ENCODE measurements at regions not wholly inside any gene's neighbourhood (a gene's known extent, or its start where the extent isn't known, plus 50 kb on each side); places are given as distances from the start of the nearest gene placed in this dataset.
"Not testable (repeated sequence)": the region's sequence is repeated elsewhere in the genome, so short reads cannot be mapped to it uniquely, and the experiment has no call there.

DNA sequence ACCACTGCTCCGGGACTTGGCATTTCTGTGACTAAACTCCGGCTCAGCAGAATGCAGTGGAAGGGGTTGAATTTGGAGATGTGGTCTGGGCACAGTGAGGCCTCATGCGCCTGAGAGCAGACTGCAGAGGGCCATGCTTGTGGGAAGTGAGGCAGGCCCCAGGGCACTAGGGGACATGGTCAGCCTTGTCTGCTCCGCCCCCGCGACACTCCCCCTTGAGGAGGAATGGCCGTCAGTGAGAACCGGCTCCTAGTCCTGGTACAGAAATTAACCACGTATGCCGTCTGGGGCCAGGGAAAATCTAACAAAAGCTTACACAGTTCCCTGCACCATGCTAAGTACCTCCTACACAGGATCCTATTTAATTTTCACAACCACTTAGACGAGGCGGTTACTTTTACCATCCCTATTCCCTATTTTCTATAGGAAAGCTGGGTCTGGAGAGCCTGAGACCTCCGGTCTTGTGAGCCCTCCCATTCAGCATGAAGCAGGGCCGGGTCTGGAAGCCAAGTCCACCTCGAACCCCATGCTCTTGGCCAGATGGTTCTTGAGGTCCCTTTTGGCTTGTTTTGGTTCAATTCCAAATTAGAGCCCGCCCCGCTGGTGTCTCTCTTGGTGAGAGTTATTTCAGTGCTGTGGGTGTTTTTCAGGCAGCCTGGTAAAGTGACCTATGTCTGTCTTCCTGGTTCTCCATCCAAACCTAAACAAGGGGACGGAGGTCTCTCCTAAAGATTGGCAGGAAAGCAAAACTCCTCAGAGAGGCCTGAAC, 87.7 kb upstream of the PITRM1 start:
- TF ChIP-seq, protein P1, sequence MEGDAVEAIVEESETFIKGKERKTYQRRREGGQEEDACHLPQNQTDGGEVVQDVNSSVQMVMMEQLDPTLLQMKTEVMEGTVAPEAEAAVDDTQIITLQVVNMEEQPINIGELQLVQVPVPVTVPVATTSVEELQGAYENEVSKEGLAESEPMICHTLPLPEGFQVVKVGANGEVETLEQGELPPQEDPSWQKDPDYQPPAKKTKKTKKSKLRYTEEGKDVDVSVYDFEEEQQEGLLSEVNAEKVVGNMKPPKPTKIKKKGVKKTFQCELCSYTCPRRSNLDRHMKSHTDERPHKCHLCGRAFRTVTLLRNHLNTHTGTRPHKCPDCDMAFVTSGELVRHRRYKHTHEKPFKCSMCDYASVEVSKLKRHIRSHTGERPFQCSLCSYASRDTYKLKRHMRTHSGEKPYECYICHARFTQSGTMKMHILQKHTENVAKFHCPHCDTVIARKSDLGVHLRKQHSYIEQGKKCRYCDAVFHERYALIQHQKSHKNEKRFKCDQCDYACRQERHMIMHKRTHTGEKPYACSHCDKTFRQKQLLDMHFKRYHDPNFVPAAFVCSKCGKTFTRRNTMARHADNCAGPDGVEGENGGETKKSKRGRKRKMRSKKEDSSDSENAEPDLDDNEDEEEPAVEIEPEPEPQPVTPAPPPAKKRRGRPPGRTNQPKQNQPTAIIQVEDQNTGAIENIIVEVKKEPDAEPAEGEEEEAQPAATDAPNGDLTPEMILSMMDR (IDR thresholded peaks at IDR 0.05; ENCODE audit: control insufficient read depth, extremely low read depth, insufficient read depth): no peak

DNA sequence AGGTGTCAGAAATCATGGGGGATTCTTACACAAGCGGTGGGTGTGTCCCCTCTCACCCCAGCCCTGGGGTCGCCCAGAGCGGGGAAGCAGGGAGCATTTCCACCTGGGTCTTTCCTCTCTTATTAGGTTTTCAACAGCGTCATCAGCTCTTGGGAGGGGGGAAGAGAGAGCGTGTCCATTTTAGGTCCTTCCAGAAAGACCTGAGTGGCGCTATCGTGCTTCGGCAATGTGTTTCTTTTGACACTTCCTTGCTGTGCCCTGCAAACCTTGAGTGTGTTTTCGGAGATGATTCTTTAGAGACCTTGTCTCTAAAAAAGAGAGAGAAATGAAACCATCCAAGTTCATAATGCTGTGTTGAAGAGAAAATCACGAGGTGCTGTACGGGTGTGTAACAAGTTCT, 86.9 kb upstream of the PITRM1 start:
- no peak for DNase-seq (ENCODE audit: low read depth)
- TF ChIP-seq, protein P1 (IDR thresholded peaks at IDR 0.05; ENCODE audit: control insufficient read depth, extremely low read depth, insufficient read depth): no peak
- H3K4me3 ChIP-seq (ENCODE audit: low read depth, low read length): no peak overlapping the region

More for the DNA sequence above, 87.7 kb upstream of the PITRM1 start:
- no peak for DNase-seq (ENCODE audit: low read depth)
- H3K4me3 ChIP-seq (ENCODE audit: low read depth, low read length): no peak overlapping the region

DNA sequence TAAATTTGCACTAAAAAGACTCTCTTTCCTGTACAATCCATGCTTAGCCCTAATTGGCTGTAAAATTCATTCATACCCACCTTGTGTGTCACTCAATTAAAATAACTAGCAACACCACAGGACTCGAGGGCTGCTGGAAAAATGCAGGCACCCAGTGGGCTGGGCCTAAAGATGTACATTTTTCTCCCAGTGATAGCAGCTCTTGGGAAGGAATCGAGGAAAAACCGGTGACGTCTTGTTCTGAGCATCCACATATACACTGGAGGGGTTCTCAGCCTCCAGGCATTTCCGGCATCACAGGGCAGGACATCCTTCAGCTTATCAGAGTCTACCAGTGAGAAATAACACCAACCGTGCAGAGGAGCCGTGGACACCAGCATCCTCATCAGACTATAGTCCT, 85.8 kb upstream of the PITRM1 start:
- no peak overlapping the region for H3K4me3 ChIP-seq (ENCODE audit: low read depth, low read length)
- no peak for DNase-seq (ENCODE audit: low read depth)
- TF ChIP-seq, protein P1 (IDR thresholded peaks at IDR 0.05; ENCODE audit: control insufficient read depth, extremely low read depth, insufficient read depth): no peak

DNA sequence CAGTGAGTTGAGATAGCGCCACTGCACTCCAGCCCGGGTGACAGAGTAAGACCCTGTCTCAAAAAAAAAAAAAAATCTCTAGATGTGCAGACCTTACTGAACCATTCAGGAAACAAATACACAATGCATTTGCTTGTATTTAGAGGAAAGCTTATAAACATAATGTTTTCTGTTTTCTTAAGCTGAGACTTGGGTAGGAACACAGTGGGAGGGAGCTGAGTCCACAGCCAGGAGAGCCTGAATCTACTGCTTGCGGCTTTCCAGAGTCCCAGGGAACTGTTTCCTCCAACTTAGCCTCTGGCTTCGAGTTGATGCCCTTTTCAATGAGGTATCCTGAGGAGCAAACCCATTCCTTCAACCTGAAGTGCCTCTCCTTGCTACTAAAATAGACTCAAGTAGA, 83.0 kb upstream of the PITRM1 start:
- TF ChIP-seq, protein P1 (IDR thresholded peaks at IDR 0.05; ENCODE audit: control insufficient read depth, extremely low read depth, insufficient read depth): no peak
- DNase-seq (ENCODE audit: low read depth): no peak
- H3K4me3 ChIP-seq (ENCODE audit: low read depth, low read length): no peak overlapping the region

DNA sequence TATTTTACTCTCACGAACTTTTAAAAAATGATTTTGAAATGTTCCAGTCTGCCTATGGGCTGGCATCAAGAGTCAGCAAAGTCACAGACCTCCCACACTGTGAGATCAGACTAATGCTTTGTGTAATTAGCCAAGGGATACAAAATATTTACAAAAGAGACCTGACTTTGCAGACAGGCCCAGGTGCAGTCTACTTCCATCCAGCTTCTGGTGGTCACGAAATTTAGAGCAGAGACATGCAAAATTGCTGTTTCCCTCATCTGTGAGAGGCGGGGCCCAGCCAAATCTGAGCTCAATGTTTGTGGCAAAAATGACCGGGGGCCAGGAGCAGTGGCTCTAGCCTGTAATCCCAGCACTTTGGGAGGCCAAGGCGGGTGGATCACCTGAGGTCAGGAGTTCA, 82.5 kb upstream of the PITRM1 start:
- DNase-seq (ENCODE audit: low read depth): no peak
- TF ChIP-seq, protein P1 (IDR thresholded peaks at IDR 0.05; ENCODE audit: control insufficient read depth, extremely low read depth, insufficient read depth): no peak
- no peak overlapping the region for H3K4me3 ChIP-seq (ENCODE audit: low read depth, low read length)

DNA sequence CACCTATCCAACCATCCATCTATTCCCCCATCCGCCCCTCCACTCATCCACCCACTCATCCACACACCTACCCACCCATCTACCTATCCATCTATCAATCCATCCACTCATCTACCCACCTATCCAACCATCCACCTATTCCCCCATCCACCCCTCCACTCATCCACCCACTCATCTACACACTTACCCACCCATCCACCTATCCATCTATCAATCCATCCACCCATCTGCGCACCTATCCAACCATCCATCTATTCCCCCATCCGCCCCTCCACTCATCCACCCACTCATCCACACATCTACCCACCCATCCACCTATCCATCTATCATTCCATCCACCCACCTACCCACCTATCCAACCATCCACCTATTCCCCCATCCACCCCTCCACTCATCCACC, 81.4 kb upstream of the PITRM1 start:
- not testable (repeated sequence) for DNase-seq (ENCODE audit: low read depth); H3K4me3 ChIP-seq (ENCODE audit: low read depth, low read length)

DNA sequence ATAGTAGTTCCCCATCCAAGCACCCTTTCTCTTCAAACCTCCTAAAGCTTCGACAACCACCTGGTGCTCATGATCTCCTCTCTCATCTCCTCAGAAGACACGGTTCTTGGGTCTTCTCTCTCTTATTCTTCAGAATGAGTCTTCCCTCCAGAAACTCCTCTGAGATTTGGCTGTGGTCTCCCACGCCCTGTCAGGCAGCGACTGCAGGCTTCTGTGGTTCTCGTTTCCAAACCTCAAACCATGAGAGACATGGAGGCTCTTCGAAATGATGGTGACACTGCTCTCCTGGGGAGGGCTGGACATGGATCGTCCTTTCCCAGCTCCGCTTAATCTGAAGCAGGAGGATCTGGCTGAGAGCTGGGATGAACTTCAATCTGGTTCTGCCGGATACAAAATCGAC, 78.6 kb upstream of the PITRM1 start:
- no peak for DNase-seq (ENCODE audit: low read depth)
- TF ChIP-seq, protein P1 (IDR thresholded peaks at IDR 0.05; ENCODE audit: control insufficient read depth, extremely low read depth, insufficient read depth): no peak

More for the DNA sequence above, 78.6 kb upstream of the PITRM1 start:
- H3K4me3 ChIP-seq (ENCODE audit: low read depth, low read length): no peak overlapping the region

All from LNCaP clone FGC (cell line).